Erythroblast (primary cell): ENCODE measurements at regions not wholly inside any gene's neighbourhood (a gene's known extent, or its start where the extent isn't known, plus 50 kb on each side); places are given as distances from the start of the nearest gene placed in this dataset.
"Not testable (repeated sequence)": the region's sequence is repeated elsewhere in the genome, so short reads cannot be mapped to it uniquely, and the experiment has no call there.

Experiments used
- DNase-seq, 2 experiments: peaks; one replicate each; lab custom pipeline; 2025; lab: John Stamatoyannopoulos, UW
- GATA1 ChIP-seq: IDR thresholded peaks from 2 replicates; pipeline ENCODE4 v1.6.1; 2011; ENCODE audit warnings: low read depth, mild to moderate bottlenecking, control low read depth, low read length, moderate library complexity
- POLR2A ChIP-seq: IDR thresholded peaks from 2 replicates; pipeline ENCODE4 v1.6.1; 2011; ENCODE audit warnings: mild to moderate bottlenecking, low read length

DNA sequence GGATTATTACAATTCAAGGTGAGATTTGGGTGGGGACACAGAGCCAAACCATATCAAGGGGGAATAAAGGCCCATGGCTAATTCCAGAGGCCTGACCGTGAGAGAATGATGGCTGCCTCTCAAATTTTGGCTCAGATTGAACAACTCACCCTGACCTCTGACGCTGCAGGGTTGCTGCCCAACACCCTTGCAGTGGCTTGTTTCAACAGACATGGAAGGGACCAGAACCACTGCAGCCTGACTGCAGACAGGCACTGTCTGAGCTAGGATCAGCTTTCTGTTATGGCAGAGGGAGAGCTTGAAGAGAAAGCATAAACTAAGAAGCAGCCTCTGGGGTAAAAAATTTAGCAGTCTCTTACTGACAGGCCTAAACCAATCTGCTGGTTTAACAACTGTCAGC is 90.2 kb upstream of the GADD45A start:
- DNase-seq, result no peak

DNA sequence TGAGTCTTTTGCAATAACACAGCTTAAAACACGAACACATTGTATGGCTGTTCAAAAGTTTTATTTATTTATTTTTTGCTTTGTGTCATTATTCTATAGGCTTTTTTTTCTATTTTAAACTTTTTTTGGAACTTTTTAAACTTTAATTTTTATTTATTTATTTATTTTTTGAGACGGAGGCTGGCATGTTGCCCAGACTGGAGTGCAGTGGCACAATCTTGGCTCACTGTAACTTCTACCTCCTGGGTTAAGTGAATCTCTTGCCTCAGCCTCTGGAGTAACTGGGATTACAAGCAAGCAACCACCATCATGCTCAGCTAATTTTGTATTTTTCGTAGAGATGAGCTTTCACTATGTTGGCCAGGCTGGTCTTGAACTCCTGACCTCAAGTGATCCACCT is 88.3 kb upstream of the GADD45A start:
- TF ChIP-seq GATA1, result no peak
- no peak for DNase-seq

More for the DNA sequence above, 90.2 kb upstream of the GADD45A start:
- TF ChIP-seq GATA1, result no peak
- no peak for TF ChIP-seq POLR2A

DNA sequence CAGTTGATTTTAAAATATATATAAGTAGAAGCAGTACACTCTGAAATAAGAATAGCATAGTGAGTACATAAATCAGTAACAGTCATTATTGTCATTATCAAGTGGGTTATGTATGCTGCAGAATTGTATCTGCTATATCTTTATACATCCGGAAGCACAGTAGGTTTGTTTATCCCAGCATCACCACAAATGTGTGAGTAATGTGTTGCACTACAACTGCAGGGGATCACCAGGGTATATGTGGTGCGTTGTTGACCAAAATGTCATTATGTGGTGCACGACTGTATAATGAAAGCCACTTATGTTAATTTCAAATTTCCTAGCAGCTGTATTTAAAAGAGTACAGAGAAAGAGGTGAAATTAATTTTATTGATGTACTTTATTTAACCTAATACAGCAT is 87.7 kb upstream of the GADD45A start:
- TF ChIP-seq POLR2A (no peak), GATA1 (no peak)
- DNase-seq, result no peak

DNA sequence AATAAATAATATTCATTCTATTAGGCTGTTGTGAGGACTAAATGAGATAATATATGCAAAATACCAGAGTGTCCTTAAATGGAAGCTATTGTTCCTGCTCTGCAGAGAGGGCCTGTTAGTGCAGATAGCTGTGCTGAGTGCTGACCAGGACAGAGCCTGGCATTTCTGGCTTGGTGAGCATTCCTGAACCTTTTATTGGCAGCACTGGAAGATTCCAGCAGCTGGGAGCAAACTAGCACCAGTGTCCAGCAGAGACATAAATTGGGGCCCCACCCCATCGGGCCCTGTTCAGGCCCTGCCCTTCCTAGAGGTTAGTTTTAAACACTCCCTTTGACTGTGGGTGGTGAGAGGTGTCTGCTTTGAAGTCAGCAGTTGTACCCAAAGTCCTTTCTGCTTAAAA is 85.9 kb upstream of the GADD45A start:
- DNase-seq, result no peak

DNA sequence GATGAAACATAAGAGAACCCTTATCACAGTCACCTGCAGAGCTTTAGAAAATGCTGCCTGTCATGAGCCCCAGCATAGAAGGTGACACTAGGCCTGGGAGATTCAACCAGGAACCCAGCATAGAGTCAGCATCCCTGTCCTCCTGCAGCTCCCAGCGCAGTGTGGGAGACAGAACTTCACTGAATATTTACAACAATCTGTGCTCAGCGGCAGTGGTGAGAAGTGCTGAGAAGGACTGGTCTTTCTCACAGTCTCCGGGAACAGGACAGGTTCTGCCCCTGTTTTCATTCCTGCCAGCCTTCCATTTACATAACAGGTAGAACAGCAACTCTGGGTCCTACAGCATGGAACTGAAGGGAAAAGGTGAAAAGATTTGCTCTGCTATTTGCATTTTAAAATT is 83.5 kb upstream of the GADD45A start:
- TF ChIP-seq POLR2A (no peak), GATA1 (no peak)

More for the DNA sequence above, 85.9 kb upstream of the GADD45A start:
- TF ChIP-seq POLR2A, result no peak
- TF ChIP-seq GATA1, result no peak

DNA sequence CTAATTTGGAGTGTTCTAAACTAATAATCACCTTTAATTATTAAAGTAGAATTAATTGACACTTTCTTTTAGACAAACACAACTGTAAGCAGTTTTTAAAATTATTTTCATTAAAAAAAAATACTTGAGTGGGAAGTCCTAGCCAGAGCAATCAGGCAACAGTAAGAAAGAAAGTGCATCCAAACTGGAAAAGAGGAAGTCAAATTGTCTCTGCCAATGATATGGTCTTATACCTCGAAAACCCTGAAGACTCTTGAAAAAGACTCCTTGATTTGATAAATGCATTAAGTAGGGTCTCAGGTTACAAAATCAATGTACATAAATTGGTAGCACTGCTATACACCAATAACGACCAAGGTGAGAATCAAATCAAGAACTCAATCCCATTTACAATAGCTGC is 83.0 kb upstream of the GADD45A start:
- no peak for TF ChIP-seq GATA1
- no peak for TF ChIP-seq POLR2A
- no peak for DNase-seq

More for the DNA sequence above, 83.5 kb upstream of the GADD45A start:
- no peak for DNase-seq

DNA sequence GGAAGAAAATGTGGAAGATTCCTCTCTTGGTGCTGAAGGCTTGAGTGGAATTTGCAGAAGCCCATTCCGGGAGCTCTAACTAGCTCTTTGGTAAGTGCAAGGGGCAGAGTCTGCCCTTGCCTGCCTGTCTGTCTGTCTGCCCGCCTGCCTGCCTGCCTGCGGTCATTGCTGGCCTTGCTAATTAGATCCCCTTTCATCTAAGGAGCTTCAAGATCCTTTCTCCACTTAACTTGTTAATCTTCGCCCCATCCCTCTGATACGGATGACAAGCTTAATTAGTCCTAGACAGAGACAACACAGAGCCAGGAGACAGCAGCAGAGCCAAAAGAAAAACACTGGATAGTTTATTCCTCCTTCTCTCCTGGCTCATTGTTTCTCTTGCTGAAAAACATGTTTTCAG is 80.2 kb upstream of the GADD45A start:
- no peak for TF ChIP-seq POLR2A
- no peak for TF ChIP-seq GATA1
- no peak for DNase-seq

DNA sequence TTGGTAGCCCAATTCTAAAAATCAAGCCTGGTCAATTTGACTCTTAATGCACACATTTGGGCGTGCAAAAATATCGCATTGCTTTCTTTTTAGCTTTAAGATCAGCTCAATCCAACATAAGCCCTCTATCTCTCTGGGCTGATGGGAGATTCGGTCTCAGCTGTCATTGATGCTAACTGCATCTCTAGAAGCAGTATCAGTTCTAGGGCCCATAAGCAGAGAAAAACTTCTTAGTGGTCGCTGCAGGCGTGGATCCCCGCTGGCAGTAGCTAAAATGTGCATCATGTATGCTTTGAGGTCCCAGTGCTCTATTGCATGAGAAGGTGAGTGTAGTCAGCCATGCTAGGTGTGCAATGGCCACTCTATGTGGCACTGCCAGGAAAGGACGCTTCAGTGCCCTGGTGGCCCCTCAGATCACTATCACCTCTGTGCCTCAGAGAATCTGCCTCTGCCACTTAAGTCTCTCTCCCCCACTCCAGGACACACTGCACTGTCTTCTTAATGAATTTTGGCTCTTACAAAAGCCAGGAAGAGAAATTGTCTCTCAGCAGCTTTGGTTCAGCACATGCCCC is 79.7 kb upstream of the GADD45A start:
- no peak for DNase-seq

DNA sequence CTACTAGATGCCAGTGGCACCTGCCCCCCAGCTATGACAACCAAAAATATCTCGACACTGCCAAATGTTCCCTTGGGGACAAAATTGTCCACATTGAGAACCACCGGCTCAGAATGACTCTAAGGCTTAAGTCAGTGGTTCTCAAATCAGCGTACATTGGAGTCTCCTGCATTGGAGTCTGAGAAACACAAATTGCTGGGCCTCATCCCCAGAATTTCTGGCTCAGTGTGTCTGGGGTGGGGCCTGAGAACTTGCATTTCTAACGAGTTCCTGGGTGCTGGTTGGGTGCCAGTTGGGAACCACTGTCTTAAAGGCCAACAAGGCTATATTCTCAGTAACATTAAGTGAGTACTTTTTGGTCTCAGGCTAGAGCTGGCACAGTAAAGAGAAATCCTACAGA is 77.7 kb upstream of the GADD45A start:
- DNase-seq, result no peak
- TF ChIP-seq POLR2A (no peak), GATA1 (no peak)

More for the DNA sequence above, 79.7 kb upstream of the GADD45A start:
- TF ChIP-seq GATA1 (no peak), POLR2A (no peak)

DNA sequence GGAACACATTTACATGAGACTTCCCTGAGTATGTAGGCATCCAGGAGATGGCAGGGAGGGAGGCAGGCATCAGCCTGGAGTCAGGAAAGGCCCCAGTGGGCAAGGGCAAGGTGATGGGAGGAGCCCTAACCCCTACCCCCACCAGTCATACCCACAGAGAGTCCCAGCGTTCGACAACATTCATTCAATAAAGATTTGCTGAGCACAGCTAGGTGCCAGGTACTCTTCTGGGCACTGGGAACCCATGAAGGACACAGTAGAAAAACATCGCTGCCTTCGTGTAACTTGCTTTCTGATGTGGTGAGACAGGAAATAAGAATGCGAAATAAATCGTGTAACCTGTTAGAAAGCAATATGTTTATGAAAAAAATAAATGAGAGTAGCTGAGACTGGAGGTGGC is 77.3 kb upstream of the GADD45A start:
- DNase-seq, result no peak
- TF ChIP-seq GATA1 (no peak), POLR2A (no peak)

DNA sequence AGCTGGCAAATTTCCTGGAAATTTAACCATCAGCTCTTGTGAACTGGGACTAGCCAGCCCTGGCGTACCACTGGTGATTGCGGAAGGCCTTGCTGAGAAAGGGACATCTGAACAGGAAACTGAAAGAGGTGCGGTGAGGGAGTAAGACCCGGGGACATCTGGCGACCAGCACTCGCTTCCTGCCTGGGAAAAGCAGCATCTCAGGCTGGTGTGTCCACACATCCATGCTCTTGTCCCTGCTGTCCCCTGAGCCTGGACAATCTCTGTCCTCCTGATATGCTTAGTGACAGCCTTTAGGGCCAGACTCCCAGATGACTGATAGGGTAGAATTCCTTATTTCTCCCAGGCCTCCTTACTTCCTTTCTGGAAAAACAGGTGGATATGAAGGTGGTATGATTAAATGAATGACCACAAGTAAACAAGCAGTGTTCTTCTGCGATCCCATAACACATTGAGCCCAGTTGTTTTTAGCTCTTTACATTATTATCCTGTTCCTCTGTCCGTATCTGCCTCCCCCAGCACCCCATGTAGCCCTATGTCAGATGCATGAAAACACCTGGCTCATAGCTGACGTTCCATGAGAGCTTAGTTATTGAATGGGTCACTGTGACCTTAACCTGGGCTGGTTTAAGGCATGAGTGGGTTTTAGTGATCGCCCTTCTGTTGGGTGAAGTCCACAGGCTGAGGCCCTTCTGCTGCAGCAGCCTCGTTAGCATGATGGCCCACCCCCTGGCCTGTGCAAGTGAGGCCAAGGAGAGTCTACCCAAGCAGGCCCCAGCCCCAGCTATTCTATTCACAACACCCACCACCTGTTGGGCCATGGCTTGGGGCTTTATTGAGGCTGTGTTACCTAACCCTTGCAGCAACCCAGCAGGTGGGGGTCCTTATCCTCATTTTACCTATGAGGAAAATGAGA is 76.1 kb upstream of the GADD45A start:
- no peak for TF ChIP-seq GATA1
- TF ChIP-seq POLR2A, result no peak
- no peak for DNase-seq

DNA sequence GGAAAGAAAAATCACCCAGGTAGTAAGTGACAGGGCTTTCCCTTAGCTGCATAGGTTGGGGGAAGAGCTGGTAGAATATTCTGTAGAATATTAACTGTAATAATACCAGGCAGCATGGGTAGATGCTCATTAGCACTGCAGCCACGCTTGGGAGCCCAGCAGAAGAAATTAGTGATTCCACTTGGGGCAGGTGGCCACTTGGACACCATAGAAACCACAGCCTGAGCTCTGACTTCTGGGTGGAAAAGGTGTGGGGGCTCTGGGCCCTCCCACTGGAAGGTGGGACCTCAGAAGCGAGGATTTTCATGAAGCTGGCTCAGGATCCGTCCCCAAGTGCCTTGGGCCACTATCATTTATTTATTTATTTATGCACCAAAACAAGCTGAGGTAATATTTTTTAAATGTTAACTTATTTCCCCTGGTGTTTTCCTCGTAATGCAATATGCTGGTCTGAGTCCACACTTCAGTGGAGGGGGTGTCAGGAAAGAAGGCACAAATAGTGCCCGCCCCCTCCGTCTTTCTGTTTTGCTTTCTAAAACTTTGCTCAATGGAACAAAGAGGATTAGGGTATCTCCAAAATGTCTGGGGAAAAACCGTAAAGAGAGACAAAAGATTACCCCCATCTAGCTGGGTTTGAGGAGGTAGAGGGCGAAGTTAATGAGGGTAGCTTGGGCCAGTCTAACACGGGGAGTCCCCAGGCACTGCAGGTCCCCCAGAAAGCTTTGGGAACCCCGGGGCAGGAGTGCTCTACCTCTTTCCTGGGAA is 75.2 kb upstream of the GADD45A start:
- DNase-seq, result no peak
- TF ChIP-seq GATA1 (no peak), POLR2A (no peak)

DNA sequence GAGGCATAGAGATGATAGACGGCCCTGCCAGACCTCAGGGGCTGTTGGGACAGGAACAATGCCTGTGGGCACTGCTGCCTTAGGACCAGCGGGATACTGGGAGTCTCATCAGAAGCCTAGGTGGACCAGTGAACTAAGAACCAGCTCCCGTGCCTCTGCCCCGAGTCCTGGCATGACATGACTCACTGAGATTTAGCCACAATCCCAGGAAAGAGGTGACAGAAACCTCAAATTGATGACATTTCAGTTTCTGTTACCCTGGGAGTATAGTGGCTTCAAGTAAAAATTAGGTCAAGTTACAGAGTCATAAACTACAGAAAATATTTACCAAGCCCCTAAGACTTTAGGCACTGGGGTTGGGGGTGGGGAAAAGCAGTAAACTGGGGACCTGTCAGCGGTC is 74.6 kb upstream of the GADD45A start:
- TF ChIP-seq POLR2A, result no peak
- no peak for TF ChIP-seq GATA1
- no peak for DNase-seq

DNA sequence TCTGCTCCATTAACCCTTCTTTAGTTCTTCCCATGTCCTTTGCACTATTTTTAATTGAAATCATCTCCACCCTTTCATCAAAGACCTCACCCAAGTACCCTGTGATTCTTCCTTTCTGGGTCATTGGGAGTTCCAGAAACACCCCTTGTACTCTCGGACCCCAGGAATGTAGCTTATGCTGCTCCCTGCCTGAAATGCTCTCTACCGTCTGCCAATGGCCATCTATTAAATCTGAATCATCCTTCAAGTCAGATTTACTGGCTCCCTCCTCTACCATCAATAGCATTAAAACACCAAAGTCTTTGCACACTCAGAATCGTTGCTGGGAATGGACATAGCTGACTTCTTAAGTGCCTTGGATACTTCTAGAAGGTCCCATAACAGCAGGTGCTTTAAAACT is 73.2 kb upstream of the GADD45A start:
- TF ChIP-seq POLR2A (no peak), GATA1 (no peak)
- DNase-seq, result no peak

DNA sequence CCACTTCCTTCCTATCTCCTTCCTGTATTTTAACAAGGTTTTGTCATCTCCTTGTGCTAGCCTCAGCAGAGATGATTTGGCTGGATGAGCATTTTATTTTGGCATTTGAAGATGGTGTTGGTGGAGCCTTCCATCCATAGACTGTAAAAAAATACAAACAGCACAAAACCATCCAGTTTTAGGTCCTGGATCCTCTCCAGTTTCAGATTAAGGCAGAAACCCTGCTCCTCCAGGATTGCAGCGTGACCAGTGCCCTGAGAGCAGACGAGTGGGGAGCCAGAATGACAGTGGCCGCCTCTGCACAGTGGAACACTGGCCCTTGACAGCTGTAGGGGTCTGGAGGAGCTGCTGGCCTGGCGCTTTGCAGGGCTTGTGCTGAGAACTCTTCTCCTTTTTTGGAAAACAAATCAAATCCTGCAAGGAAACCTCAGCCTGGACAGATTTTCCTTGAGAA is 72.2 kb upstream of the GADD45A start:
- no peak for TF ChIP-seq GATA1
- no peak for TF ChIP-seq POLR2A
- no peak for DNase-seq

DNA sequence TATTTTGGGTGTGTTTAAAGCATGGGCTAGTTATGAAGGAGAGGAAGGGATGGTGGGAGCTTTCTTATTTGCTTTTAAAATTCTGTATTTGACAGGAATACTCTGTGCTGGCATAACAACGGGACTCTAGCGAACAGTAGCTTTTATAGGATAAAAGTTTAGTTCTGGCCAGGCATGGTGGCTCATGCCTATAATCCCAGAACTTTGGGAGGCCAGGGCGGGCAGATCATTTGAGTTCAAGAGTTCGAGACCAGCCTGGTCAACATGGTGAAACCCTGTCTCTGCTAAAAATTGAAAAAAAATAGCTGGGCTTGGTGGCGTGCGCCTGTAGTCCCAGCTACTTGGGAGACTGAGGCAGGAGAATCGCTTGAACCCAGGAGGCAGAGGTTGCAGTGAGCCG is 71.5 kb upstream of the GADD45A start:
- DNase-seq, result not testable (repeated sequence)
